GM12892 (cell line): ENCODE measurements at regions not wholly inside any gene's neighbourhood (a gene's known extent, or its start where the extent isn't known, plus 50 kb on each side); places are given as distances from the start of the nearest gene placed in this dataset.

Experiments used
- POLR2A ChIP-seq: IDR thresholded peaks from 2 replicates; pipeline ENCODE4 v1.6.1; 2011; ENCODE audit warnings: low read depth, low read length, control low read depth
- POLR2AphosphoS5 ChIP-seq: IDR thresholded peaks from 2 replicates; pipeline ENCODE4 v1.6.1; 2011; ENCODE audit warnings: low read depth, low read length, control low read depth

DNA sequence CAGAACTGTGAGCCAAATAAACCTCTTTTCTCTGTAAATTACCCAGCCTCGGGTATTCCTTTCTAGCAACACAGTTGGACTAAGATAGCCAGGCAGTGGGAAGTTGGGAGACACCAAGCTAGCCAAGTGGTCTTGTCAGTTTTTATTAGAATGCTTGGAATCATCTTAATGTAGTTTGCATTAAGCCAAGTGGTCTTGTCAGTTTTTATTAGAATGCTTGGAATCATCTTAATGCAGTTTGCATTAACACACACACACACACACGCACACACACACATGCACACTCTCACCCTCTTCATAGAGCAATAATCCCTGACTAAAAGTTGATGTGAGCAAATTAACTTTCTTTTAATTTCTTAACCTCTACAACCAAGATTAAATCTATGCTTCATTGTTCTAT is 151.5 kb downstream of the VAPA start:
- no peak for TF ChIP-seq POLR2A
- TF ChIP-seq POLR2AphosphoS5: no peak
